ENCODE measurements at regions not wholly inside any gene's neighbourhood (a gene's known extent, or its start where the extent isn't known, plus 50 kb on each side); places are given as distances from the start of the nearest gene placed in this dataset.

DNA sequence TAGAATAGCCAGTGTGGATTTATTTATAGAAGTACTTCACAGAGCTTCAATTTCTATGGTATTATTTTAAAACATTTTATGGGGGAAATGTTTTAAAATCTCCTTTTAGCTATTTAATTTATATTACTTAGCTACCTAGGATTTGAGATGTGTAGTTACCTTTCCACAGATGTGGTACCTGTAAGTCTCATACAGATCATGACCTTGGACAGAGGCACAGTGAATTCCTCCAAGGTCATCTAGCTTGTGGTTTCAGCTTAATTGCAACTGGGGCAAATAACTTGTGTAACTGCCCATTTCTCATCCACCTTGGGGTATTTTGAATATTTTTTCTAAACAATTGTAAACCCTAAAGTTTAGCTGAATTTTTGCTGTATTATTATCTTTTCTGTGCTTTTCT is 89.2 kb downstream of the DMRTA1 start:
- no peaks in the 10 kb centered on the region for H3K9me3 ChIP-seq (ENCODE audit: insufficient read depth, low read length)
- no peaks in the 10 kb centered on the region for H3K27me3 ChIP-seq (ENCODE audit: low read length)
- H3K9me2 ChIP-seq (replicated peaks; ENCODE audit: insufficient read depth, low read length) = no peaks in the 10 kb centered on the region
- H3K27ac ChIP-seq (ENCODE audit: low read depth, low read length) = no peak overlapping the region
- TF ChIP-seq, protein P1, sequence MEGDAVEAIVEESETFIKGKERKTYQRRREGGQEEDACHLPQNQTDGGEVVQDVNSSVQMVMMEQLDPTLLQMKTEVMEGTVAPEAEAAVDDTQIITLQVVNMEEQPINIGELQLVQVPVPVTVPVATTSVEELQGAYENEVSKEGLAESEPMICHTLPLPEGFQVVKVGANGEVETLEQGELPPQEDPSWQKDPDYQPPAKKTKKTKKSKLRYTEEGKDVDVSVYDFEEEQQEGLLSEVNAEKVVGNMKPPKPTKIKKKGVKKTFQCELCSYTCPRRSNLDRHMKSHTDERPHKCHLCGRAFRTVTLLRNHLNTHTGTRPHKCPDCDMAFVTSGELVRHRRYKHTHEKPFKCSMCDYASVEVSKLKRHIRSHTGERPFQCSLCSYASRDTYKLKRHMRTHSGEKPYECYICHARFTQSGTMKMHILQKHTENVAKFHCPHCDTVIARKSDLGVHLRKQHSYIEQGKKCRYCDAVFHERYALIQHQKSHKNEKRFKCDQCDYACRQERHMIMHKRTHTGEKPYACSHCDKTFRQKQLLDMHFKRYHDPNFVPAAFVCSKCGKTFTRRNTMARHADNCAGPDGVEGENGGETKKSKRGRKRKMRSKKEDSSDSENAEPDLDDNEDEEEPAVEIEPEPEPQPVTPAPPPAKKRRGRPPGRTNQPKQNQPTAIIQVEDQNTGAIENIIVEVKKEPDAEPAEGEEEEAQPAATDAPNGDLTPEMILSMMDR (IDR thresholded peaks at IDR 0.05; ENCODE audit: insufficient read depth, low read length, poor library complexity, severe bottlenecking) = no peak
- TF ChIP-seq EZH2phosphoT487 (conservative IDR thresholded peaks at IDR 0.05; ENCODE audit: low read length) = no peak
- H3K4me3 ChIP-seq (ENCODE audit: insufficient read depth, low read length, poor library complexity, severe bottlenecking) = no peak overlapping the region
- H3K4me2 ChIP-seq (ENCODE audit: low read depth, low read length, poor library complexity, severe bottlenecking) = no peak overlapping the region
- H4K20me1 ChIP-seq (ENCODE audit: low read depth, low read length) = peaks cover 5% of the 10 kb centered on the region; the same call in 1 of the 2 replicates
- no peak overlapping the region for H2AFZ ChIP-seq (ENCODE audit: low read depth, low read length, severe bottlenecking)
- no peak overlapping the region for H3K9ac ChIP-seq (ENCODE audit: low read length)
- no peaks in the 10 kb centered on the region for H3F3A ChIP-seq (ENCODE audit: insufficient read depth)
- no peaks in the 10 kb centered on the region for H3K79me2 ChIP-seq (ENCODE audit: insufficient read depth, low read length)
- H3K36me3 ChIP-seq (ENCODE audit: low read length) = no peaks in the 10 kb centered on the region

DNA sequence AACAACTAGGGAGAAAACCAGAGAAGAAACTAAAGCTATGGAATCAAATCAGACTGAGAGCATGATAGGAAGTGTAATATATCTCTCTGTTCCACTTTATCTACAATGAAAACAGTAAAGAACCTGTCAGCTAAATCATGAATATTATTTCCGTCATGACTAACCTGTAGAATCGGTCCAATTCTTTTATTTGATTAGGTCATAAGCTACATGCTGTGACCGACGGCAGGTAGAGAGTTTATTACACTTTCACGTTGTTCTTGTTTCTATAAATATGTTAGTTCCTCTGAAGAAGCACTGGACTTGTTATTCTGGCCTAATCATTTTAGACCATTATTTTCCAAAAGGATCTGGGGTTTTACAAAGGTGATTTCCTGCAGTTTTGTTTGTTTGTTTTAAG is 91.1 kb downstream of the DMRTA1 start:
- no peak overlapping the region for H3K27ac ChIP-seq (ENCODE audit: low read depth, low read length)
- H3K9me3 ChIP-seq (ENCODE audit: insufficient read depth, low read length) = no peaks in the 10 kb centered on the region
- no peak overlapping the region for H3K4me3 ChIP-seq (ENCODE audit: insufficient read depth, low read length, poor library complexity, severe bottlenecking)
- no peaks in the 10 kb centered on the region for H3K79me2 ChIP-seq (ENCODE audit: insufficient read depth, low read length)
- H4K20me1 ChIP-seq (ENCODE audit: low read depth, low read length) = peaks cover 5% of the 10 kb centered on the region; the same call in 1 of the 2 replicates
- H3K9ac ChIP-seq (ENCODE audit: low read length) = no peak overlapping the region
- no peaks in the 10 kb centered on the region for H3K9me2 ChIP-seq (replicated peaks; ENCODE audit: insufficient read depth, low read length)
- no peaks in the 10 kb centered on the region for H3K27me3 ChIP-seq (ENCODE audit: low read length)
- H2AFZ ChIP-seq (ENCODE audit: low read depth, low read length, severe bottlenecking) = no peak overlapping the region
- H3K36me3 ChIP-seq (ENCODE audit: low read length) = no peaks in the 10 kb centered on the region
- no peaks in the 10 kb centered on the region for H3F3A ChIP-seq (ENCODE audit: insufficient read depth)
- TF ChIP-seq EZH2phosphoT487 (conservative IDR thresholded peaks at IDR 0.05; ENCODE audit: low read length) = no peak
- TF ChIP-seq, protein P1 (IDR thresholded peaks at IDR 0.05; ENCODE audit: insufficient read depth, low read length, poor library complexity, severe bottlenecking) = no peak
- no peak overlapping the region for H3K4me2 ChIP-seq (ENCODE audit: low read depth, low read length, poor library complexity, severe bottlenecking)

DNA sequence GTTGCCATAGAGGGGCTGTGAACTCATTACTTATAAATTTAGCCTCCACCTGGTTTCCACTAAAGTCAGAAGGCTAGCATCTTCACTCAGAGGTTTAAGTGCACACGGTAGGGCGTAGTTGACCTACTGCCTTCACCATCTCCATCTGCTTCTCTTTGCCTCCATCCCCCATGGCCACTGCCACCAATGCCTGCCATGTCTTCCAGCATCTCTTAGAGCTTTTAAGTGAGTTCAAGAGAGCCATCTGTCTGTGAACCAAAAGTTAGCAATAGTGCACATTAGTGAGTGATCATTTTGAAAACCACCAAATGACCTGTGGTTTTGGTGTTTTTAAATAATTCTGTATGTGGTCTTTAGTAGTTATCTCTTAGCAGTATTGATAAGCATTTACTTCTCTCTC is 102.0 kb downstream of the DMRTA1 start:
- no peak for TF ChIP-seq EZH2phosphoT487 (conservative IDR thresholded peaks at IDR 0.05; ENCODE audit: low read length)
- TF ChIP-seq, protein P1 (IDR thresholded peaks at IDR 0.05; ENCODE audit: insufficient read depth, low read length, poor library complexity, severe bottlenecking) = no peak

More for the DNA sequence above, 102.0 kb downstream of the DMRTA1 start:
- Histone ChIP-seq H3K4me3 (ENCODE audit: insufficient read depth, low read length, poor library complexity, severe bottlenecking) (no peak overlapping the region), H4K20me1 (ENCODE audit: low read depth, low read length) (no peaks in the 10 kb centered on the region), H3K79me2 (ENCODE audit: insufficient read depth, low read length) (no peaks in the 10 kb centered on the region), H3K9me2 (replicated peaks; ENCODE audit: insufficient read depth, low read length) (no peaks in the 10 kb centered on the region), H3K9ac (ENCODE audit: low read length) (no peak overlapping the region), H3K4me2 (ENCODE audit: low read depth, low read length, poor library complexity, severe bottlenecking) (no peak overlapping the region), H3F3A (ENCODE audit: insufficient read depth) (no peaks in the 10 kb centered on the region), H3K27me3 (ENCODE audit: low read length) (0 out of 2 replicates have a peak, but pooled peaks cover 4% of the 10 kb centered on the region), H3K9me3 (ENCODE audit: insufficient read depth, low read length) (no peaks in the 10 kb centered on the region), H3K27ac (ENCODE audit: low read depth, low read length) (no peak overlapping the region), H2AFZ (ENCODE audit: low read depth, low read length, severe bottlenecking) (no peak overlapping the region), H3K36me3 (ENCODE audit: low read length) (no peaks in the 10 kb centered on the region)

Data from SU-DHL-6 (cell line).